ENCODE measurements at regions not wholly inside any gene's neighbourhood (a gene's known extent, or its start where the extent isn't known, plus 50 kb on each side); places are given as distances from the start of the nearest gene placed in this dataset.
"Not testable (repeated sequence)": the region's sequence is repeated elsewhere in the genome, so short reads cannot be mapped to it uniquely, and the experiment has no call there.

DNA sequence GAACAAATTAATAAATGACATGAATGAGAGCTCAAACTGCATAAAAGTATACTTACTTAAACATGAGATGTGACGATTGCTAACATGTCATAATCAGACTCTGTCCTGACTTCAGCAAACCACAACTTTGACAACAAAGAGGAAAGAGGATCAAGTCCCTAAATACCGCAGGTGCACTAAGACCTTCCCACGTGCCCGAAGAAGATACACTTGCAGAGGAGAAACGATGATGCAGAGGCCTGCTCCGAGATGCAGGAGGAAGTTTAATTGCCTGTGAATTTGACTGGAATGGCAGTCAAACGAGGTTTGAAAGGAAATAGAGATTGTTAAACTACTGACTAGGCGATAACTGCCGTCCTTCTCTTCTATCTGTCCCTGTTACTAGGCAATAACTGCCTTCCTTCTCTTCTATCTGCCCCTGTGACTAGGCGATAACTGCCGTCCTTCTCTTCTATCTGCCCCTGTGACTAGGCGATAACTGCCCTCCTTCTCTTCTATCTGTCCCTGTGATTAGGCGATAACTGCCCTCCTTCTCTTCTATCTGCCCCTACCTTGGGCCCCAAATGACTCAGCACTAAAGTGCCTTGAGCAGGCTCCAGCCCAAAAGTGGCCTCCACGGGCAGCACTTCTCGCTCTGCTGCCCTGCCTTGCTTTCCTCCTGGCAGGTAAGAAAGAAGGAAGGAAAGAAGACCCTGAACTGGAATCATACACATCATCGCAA, 2226.0 kb upstream of the DEFB115 start:
- not testable (repeated sequence) for DNase-seq (ENCODE audit: low read depth in 2 of 2)

DNA sequence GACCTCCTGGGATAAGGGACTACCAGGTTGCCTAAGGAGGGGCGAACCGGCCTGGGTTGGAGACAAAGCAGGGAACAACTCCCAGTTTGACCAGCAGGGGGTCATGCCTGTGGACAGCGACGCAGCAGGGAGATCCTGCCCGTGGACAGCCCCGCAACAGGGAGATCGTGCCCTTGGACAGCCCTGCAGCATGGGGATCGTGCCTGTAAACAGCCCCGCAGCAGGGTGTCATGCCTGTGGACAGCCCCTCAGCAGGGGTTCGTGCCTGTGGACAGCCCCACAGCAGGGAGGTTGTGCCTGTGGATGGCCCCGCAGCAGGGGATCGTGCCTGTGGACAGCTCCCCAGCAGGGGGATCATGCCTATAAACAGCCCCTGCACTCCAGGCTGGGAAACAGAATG, 2213.2 kb upstream of the DEFB115 start:
- DNase-seq (ENCODE audit: low read depth in 2 of 2): not testable (repeated sequence)

DNA sequence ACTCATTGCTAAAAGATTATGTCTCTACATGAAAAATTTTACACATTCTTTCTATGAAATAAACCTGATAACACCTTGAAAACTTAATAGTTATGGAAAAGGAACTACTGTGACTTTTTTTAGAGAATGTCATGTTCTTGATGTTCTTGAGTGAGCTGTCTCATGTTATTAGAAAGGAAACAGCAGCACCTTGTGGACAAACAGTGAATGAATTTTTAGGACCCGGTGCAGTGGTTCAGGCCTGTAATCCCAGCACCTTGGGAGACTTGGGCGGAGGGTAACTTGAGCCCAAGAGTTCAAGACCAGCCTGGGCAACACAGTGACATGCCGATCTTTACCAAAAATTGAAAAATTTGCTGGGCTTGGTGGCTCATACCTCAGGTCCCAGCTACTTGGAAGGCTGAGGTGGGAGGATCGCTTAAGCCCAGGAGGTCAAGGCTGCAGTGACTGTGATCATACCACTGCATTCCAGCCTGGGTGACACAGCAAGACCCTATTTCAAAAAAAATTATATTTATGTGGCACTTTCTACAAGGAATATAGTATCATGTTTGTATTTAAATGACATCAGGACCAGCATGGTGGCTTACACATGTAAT, 2207.4 kb upstream of the DEFB115 start:
- DNase-seq (ENCODE audit: low read depth in 2 of 2): not testable (repeated sequence)

DNA sequence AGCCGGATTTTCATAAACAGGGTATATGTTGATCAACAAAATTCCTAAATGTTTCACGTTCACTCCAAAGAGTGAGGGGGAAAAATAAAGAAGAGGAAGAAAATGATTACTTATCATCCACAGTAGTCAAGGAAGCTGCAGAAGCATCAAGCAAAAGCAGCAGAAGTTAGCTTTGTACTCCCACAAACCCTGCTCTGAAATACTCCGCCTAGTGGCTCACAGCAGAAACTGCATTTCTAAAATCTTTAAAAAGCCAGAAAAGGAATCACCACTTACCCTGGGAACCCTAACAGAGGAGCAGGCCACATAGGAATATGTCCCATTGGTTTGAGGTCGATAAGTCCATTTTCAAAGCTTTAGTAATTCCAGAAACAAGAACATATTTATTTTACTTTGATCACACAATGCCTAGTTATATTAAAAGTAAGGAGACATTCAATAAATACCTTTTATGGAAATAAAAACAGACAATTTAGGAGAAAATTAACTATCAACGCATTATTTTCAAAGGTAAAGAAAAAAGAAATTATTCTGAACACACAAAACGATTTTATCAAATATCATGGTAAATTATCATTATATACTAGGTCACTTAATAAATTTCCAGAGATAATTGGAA, 2199.5 kb upstream of the DEFB115 start:
- DNase-seq (ENCODE audit: low read depth in 2 of 2): not testable (repeated sequence)

DNA sequence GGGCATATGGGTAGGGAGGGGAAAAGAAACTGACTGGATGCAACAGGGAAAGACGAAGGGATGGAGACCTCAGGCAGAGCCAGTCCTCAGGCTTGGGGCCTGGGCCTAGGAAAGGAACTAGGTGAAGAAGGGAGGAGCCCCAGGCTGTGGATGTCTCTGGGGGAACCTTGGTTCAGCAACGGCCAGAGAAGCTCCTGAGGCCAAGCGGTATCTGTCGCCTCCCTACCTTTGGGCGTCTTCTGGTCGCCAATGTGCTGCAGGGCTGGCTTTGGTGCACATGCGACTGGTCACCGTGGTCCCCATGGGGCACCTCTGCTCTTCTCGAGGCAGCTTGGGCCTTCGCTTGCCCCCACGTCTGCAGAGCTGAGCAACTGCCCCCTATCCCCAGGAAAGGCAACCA, 2195.0 kb upstream of the DEFB115 start:
- not testable (repeated sequence) for DNase-seq (ENCODE audit: low read depth in 2 of 2)

DNA sequence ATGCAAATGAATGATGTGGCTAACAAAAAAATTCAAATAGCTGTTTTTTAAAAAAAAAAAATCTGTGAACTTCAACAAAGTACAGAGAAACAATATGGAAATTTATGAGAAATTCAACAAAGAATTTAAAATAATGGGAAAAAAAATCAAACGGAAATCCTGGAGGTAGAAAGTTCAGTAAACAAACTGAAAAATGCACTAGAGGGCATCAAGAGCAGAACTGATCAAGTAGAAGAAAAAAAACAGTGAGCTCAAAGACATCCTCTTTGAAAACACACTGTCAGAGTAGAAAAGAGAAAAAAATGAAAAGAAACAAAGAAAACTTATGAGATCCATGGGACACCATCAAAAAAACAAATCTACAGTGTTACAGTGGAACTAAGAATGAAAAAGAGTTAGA, 2191.1 kb upstream of the DEFB115 start:
- DNase-seq (ENCODE audit: low read depth in 2 of 2): not testable (repeated sequence)

DNA sequence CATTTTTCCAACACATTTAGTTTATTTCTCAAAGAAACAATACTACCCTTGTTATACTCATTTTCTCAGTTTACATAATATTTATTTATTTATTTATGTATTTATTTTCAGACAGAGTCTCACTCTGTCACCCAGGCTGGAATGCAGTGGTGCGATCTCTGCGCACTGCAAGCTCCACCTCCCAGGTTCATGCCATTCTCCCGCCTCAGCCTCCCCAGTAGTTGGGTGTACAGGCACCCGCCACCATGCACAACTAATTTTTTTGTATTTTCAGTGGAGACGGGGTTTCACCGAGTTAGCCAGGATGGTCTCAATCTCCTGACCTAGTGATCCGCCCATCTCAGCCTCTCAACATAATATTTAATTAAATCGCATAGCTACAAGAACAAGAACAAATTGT, 2183.8 kb upstream of the DEFB115 start:
- not testable (repeated sequence) for DNase-seq (ENCODE audit: low read depth in 2 of 2)

DNA sequence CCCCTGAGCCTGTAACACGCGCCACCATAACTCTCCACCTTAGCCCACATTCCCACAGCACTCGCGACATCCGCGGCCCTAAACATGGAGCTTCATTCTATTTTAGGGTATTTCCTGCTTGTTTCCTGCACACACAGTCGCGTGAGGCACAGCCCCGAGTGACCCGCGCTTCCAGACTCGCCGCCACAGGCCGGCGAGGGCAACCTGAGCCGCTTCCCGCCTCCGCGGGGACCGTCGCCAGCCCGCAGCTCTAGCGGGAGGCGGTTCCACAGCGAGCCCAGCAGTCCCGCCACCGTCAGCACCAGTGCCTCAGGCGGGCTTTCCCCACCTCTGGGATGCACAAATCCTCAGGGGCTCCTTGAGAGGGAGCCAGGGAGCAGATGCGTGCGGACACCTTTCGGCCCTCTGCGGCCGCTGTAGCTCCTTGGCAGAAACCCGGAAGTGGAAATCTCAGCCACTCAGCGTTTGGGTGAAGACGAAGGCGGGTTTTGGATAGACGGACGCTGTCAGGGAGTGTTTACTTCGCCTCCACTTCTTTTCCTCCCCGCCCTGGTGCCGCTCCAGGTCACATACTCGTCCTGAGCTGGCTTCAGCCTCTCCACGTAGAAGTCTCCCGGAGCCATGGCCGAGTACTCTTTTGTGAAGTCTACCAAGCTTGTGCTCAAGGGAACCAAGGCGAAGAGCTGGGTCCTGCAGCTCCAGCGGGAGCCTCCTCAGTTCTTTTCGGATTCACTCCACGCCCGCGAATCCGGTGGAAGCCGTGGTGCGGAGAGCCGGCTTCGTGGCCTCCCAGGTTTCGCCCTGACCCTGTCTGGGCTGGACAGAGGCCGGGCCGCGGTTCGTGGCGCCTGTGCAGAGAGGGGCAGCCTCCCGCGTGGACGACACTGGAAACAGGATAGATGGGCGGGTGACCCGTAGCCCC, 2177.4 kb upstream of the DEFB115 start:
- DNase-seq (ENCODE audit: low read depth in 2 of 2): peak in 1 of 2 donors; percentile 22

DNA sequence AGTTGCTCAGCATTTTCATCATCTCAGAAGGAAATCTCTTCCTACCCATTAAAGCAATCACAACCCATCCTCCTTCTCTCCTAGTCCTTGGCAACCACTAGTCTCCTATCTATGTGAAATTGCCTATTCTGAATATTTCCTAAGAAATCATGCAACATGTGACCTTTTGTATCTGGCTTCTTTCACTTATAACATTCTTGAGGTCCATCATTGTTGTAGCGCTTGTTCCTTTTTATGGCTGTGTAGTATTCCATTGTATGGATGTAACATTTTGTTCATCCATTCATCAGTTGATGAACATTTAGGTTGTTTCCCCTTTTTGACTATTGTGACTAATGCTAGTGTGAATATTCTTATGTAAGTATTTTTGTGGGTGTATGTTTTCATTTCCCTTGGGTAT, 2175.8 kb upstream of the DEFB115 start:
- DNase-seq (ENCODE audit: low read depth in 2 of 2): not testable (repeated sequence)

DNA sequence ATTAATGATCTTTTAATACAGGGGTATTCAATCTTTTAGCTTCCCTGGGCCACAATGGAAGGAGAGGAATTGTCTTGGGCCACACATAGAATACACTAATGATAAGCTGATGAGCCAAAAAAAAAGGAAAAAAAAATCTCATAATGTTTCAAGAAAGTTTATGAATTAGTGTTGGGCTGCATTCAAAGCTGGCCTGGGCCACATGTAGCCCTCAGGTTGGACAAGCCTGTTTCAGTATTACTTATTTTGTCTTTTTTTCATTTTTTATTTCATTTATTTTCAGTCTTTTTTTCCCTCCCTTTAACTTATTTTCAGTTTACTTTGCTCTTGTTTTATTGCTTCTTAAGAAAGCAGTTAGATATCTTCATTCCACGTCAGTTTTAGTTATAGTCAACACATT, 2171.8 kb upstream of the DEFB115 start:
- no peak for DNase-seq (ENCODE audit: low read depth in 2 of 2)

DNA sequence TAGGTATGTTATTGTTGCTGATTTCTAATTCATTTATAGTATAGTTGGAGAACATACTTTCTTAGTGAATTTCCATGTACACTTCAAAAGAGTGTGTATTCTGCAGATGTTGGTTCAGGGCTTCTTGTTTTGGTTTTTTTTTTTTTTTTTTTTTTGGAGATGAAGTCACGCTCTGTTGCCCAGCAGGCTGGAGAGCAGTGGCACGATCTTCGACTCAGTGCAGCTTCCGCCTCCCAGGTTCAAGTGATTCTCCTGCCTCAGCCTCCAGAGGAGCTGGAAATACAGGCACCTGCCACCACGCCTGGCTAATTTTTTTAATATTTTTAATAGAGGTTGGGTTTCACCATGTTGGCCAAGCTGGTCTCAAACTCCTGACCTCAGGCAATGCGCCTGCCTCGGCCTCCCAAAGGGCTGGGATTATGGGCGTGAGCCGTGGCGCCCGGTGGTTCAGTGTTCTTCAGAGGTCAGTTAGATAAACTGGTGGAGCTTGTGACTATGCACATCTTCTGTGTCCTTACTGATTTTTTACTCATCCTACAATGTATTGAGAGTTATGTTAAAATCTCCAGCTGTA, 2171.2 kb upstream of the DEFB115 start:
- DNase-seq (ENCODE audit: low read depth in 2 of 2): not testable (repeated sequence)

DNA sequence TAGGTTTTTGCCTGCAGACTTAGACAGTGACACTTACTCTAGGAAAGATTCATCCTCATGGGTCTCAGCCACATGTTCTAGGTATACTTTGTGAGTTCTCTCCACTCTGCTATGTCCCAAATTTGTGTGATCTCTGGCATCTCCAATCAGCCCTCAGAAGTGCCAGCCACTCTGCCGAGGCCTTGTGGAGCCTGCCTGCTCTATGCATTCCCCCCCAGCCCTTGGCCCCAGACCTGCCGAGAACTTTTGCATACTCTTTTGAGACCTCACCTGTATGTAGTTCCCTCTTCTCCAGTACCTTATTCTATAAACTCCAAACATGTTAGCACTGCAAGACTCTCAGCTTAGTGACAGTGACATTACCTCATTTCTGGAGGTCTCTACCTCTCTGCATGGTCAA, 2170.5 kb upstream of the DEFB115 start:
- no peak for DNase-seq (ENCODE audit: low read depth in 2 of 2)

DNA sequence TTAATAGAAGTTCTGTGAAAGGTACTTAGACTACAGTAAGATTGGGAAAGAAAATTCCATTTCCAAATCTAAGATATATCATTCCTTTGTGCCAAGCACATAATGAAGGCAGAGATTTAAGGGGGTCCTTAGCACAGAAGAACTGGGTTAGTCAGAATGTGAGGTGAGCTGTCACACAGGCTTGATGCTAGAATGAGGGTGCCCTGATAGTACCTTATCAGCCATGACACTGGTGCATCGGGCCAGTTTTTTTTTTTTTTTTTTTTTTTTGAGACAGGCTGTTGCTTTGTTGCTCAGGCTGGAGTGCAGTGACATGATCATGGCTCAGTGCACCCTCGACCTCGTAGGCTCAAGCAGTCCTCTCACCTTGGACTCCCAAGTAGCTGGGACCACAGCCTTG, 2169.6 kb upstream of the DEFB115 start:
- not testable (repeated sequence) for DNase-seq (ENCODE audit: low read depth in 2 of 2)

DNA sequence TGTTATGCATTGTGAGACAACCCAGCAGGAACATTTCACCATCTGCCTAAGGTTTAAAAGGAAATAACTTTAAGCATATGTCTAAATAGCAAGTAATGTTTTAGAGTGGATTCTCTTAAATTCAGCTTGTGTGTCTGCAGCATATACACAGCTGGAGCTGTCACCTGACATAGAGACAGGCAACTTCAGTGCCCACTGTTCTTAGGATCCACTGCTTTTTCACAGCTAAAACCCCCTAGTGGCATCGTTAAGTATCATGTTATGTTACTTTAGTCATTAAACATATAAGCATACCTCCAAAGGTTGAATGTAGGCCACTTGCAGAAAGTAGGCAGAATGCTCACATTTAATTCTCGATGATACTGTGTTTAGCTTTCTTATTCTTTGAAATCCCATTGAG, 2169.0 kb upstream of the DEFB115 start:
- DNase-seq (ENCODE audit: low read depth in 2 of 2): not testable (repeated sequence)

DNA sequence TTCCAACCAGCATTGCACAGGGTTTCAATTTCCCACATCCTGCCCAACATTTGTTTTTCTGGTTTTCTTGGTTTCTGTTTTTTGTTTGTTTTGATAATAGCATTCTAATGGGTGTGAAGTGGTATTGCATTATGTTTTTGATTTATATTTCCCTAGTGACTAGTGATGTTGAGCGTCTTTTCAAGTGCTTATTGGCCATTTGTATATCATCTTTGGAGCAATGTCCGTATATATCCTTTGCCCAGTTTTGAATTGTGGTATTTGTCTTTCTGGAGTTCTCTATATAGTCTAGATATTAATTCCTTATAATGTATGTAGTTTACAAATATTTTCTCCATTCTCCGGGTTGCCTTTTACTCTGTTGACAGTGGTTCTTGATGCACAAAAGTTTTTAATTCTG, 2168.1 kb upstream of the DEFB115 start:
- not testable (repeated sequence) for DNase-seq (ENCODE audit: low read depth in 2 of 2)

DNA sequence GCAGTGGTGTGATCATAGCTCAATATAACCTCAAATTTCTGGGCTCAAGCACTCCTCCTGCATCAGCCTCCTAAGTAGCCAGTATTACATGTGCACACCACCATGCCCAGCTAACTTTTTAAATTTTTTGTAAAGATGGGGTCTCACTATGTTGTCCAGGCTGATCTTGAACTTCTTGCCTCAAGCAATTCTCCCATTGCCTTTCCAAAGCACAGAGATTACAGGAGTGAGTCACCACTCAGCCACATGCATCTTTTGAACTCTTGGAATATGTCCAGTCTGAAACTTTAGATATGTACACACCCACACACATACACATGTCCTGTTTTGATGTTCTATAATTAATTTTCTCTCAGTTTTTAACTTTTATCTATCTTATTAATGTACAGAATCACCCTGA, 2163.5 kb upstream of the DEFB115 start:
- not testable (repeated sequence) for DNase-seq (ENCODE audit: low read depth in 2 of 2)

DNA sequence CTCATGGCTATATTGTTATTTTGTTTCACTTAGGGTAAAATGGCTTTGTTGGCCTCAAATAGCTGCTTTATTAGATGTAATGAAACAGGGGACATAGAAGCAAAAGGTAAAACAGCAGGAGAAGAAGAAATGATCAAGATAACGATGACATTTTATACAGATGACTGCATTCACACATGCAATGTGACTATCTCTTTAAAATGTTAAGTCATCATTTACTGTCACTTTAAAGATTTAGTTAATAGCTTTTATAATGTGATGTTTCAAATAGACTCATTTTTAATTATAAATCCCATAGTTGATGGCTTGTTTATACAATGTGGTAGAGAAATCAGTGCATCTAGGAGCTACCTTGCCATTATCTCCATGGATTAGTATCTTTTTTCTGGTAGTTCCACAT, 2160.8 kb upstream of the DEFB115 start:
- not testable (repeated sequence) for DNase-seq (ENCODE audit: low read depth in 2 of 2)

DNA sequence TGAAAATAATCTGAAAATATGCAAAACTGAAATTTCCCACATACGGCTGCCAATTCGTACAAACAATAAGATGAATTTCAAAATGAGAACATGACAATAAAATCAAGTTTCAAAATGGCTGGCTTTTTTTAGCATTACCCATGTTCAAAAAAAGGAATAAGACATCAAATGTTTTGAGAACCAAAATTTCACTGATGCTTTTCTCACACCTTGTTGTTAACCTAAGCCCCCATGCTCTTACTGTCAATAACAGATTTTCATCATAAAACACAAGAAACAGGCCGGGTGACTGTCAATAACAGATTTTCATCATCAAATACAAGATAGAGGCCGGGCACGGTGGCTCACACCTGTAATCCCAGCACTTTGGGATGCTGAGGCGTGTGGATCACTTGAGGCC, 2149.6 kb upstream of the DEFB115 start:
- not testable (repeated sequence) for DNase-seq (ENCODE audit: low read depth in 2 of 2)

DNA sequence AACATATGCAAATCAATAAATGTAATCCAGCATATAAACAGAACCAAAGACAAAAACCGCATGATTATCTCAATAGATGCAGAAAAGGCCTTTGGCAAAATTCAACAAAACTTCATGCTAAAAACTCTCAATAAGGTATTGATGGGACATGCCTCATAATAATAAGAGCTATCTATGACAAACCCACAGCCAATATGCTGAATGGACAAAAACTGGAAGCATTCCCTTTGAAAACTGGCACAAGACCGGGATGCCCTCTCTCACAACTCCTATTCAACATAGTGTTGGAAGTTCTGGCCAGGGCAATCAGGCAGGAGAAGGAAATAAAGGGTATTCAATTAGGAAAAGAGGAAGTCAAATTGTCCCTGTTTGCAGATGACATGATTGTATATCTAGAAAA, 2148.1 kb upstream of the DEFB115 start:
- not testable (repeated sequence) for DNase-seq (ENCODE audit: low read depth in 2 of 2)

DNA sequence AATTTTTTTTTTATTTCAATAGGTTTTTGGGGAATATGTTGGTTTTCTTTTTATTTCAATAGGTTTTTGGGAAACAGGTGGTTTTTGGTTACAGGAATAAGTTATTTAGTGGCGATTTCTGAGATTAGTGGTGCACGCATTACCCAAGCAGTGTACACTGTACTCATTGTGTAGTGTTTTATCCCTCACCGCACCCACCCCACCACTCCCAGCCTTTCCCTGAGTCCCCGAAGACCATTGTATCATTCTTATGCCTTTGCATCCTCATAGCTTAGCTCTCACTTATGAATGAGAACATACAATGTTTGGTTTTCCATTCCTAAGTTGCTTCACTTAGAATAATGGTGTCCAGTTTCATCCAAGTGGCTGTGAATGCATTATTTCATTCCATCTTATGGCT, 2142.4 kb upstream of the DEFB115 start:
- not testable (repeated sequence) for DNase-seq (ENCODE audit: low read depth in 2 of 2)

DNA sequence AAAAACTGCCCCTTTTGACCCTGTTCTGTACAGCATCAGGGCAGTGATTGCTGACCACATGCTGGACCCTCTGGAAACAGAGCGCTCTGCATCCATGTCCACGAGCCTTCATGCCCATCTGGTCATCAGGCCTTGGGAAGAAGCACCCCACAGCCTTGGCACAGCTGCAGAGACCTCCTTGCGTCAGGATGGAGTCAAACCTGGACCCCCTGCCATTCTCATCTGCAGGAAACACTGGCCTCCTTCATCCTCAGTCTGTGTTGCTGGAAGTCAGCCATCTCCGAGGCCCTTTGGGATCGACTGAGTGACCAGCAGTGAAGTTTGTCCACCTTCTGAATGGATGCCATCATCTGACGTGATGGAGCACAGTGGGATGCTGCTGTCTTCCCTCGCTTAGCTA, 2138.3 kb upstream of the DEFB115 start:
- no peak for DNase-seq (ENCODE audit: low read depth in 2 of 2)

DNA sequence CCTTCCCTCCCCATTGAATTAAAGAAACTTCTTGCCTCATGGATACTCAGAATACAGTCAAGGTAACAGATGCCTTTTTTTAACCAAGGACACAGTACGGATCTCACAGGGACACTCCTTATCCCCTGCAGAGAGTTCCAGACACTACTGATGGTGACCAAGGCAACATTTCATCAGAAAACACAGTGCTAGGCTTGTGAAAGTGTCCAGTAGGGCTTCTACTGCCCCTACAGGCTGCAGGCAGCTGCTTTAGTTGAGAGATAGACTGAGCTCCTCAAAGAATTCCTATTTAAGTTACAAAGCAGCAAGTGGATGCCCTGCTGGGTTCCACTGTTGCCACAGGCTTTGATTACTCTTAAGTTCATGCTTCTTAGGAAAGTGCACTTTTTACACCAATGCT, 2137.8 kb upstream of the DEFB115 start:
- not testable (repeated sequence) for DNase-seq (ENCODE audit: low read depth in 2 of 2)
